ENCODE measurements at regions not wholly inside any gene's neighbourhood (a gene's known extent, or its start where the extent isn't known, plus 50 kb on each side); places are given as distances from the start of the nearest gene placed in this dataset.

GRCh38 chr3:22364851-22365250 is 613.8 kb upstream of the ZNF385D start:
- TF ChIP-seq CTCF (IDR thresholded peaks at IDR 0.05; ENCODE audit: low read depth, low read length) = no peak
- no peak overlapping the region for H3K4me3 ChIP-seq (ENCODE audit: low read depth, low read length)

- no peak overlapping the region for H3K4me3 ChIP-seq (ENCODE audit: low read depth, low read length)
- no peak for TF ChIP-seq CTCF (IDR thresholded peaks at IDR 0.05; ENCODE audit: low read depth, low read length)
These were observed 615.8 kb upstream of the ZNF385D start for GRCh38 chr3:22366781-22367180.

- TF ChIP-seq CTCF (IDR thresholded peaks at IDR 0.05; ENCODE audit: low read depth, low read length) = no peak
- H3K4me3 ChIP-seq (ENCODE audit: low read depth, low read length) = no peak overlapping the region
These were observed 620.0 kb upstream of the ZNF385D start for GRCh38 chr3:22371036-22371435.

- TF ChIP-seq CTCF (IDR thresholded peaks at IDR 0.05; ENCODE audit: low read depth, low read length) = no peak
- H3K4me3 ChIP-seq (ENCODE audit: low read depth, low read length) = no peak overlapping the region
These were observed 620.7 kb upstream of the ZNF385D start for GRCh38 chr3:22371607-22372291.

- H3K4me3 ChIP-seq (ENCODE audit: low read depth, low read length) = no peak overlapping the region
- TF ChIP-seq CTCF (IDR thresholded peaks at IDR 0.05; ENCODE audit: low read depth, low read length) = no peak
These were observed 621.5 kb upstream of the ZNF385D start for GRCh38 chr3:22372292-22373062.

- no peak overlapping the region for H3K4me3 ChIP-seq (ENCODE audit: low read depth, low read length)
- TF ChIP-seq CTCF (IDR thresholded peaks at IDR 0.05; ENCODE audit: low read depth, low read length) = no peak
These were observed 622.2 kb upstream of the ZNF385D start for GRCh38 chr3:22373182-22373581.

- TF ChIP-seq CTCF (IDR thresholded peaks at IDR 0.05; ENCODE audit: low read depth, low read length) = no peak
- no peak overlapping the region for H3K4me3 ChIP-seq (ENCODE audit: low read depth, low read length)
These were observed 622.8 kb upstream of the ZNF385D start for GRCh38 chr3:22373827-22374226.

All from WI38 (cell line).